Esophagus muscularis mucosa (tissue), 4 donors: ENCODE measurements at regions not wholly inside any gene's neighbourhood (a gene's known extent, or its start where the extent isn't known, plus 50 kb on each side); places are given as distances from the start of the nearest gene placed in this dataset.
A peak's percentile ranks its signal among the peaks of the same experiment; 100 is the strongest.

Experiments
- DNase-seq: peaks from one replicate; pipeline ENCODE4 v3.0.0-alpha.2; 2017; ENCODE audit errors: extremely low spot score
- H3K27ac ChIP-seq, 4 donors: fragments of 200-600 bp; sonication (generic); replicated peaks in 1 of 4; 1 replicate in 3 of 4; 2 replicates in 1 of 4; pipeline ENCODE4 v1.5.1; 2016 to 2019; ENCODE audit warnings: mild to moderate bottlenecking in 1 of 4
- H3K27me3 ChIP-seq, 4 donors: fragments of 200-600 bp; sonication (generic); one replicate each; pipeline versions ENCODE4 v1.5.1 to v1.6.0; 2016 to 2019
- H3K36me3 ChIP-seq, 4 donors: fragments of 200-600 bp; sonication (generic); one replicate each; pipeline ENCODE4 v1.5.1; 2016 to 2019
- H3K4me1 ChIP-seq, 4 donors: fragments of 200-600 bp; sonication (generic); one replicate each; pipeline ENCODE4 v1.5.1; 2016 to 2019
- H3K4me3 ChIP-seq, 4 donors: fragments of 200-600 bp; sonication (generic); 1 replicate in 2 of 4; 2 replicates in 2 of 4; pipeline ENCODE4 v1.5.1; 2016 to 2019; ENCODE audit warnings: mild to moderate bottlenecking in 4 of 4, moderate library complexity in 1 of 4
- H3K9me3 ChIP-seq, 4 donors: fragments of 200-600 bp; sonication (generic); 1 replicate in 3 of 4; 2 replicates in 1 of 4; pipeline ENCODE4 v1.5.1; 2016 to 2019
- CTCF ChIP-seq, 3 experiments: fragments of 200-600 bp in 2 of 3; fragments of 450-650 bp in 1 of 3; sonication (generic) in 2 of 3; IDR thresholded peaks; one replicate each; pipeline ENCODE4 v1.5.1; 2017 to 2019; ENCODE audit warnings: antibody characterized with exemption in 3 of 3, mild to moderate bottlenecking in 2 of 3, moderate library complexity in 1 of 3
- EP300 ChIP-seq: sonication (generic); formaldehyde crosslinking; IDR thresholded peaks from one replicate; pipeline ENCODE4 v1.6.1; 2017; ENCODE audit warnings: antibody characterized with exemption
- POLR2A ChIP-seq: fragments of 450-650 bp; IDR thresholded peaks from one replicate; pipeline ENCODE4 v1.6.1; 2017; ENCODE audit warnings: antibody characterized with exemption, moderate library complexity, mild to moderate bottlenecking, low read depth
- POLR2AphosphoS5 ChIP-seq, 2 donors: sonication (generic); formaldehyde crosslinking; IDR thresholded peaks; one replicate each; pipeline ENCODE4 v1.6.1; 2017; ENCODE audit warnings: antibody characterized with exemption in 2 of 2
- WGBS: methylation state at CpG from one replicate; pipeline ENCODE4 v1.1.5; 2018; 5-methylcytosine and 5-hydroxymethylcytosine counted together
- intact Hi-C: fragments of 100-400 bp; cut with DNase I; formaldehyde crosslinking; loops from one replicate; pipeline ENCODE4 v1.15.1; 2023

GRCh38 chr10:30184397-30185033, 125.1 kb upstream of the JCAD start:
- no peaks in the 10 kb centered on the region for H3K9me3 ChIP-seq
- peaks cover 19 to 38% (median 33%) of the 10 kb centered on the region in 4 donors for H3K4me1 ChIP-seq
- H3K27me3 ChIP-seq, result no peaks in the 10 kb centered on the region
- H3K36me3 ChIP-seq, result no peaks in the 10 kb centered on the region
- intact Hi-C loops, result loop anchor here (10.0 kb wide), 1 partner anchor 120 kb away; no protein-coding TSS in a partner anchor
- no peak overlapping the region for H3K4me3 ChIP-seq
- H3K27ac ChIP-seq, result no peak overlapping the region
- DNase-seq, result no peak
- WGBS, result 85% methylated on average over 6 of the region's 7 CpGs
- TF ChIP-seq CTCF (IDR thresholded peaks at IDR 0.05), result no peak
- TF ChIP-seq POLR2AphosphoS5 (IDR thresholded peaks at IDR 0.05), result no peak
- no peak for TF ChIP-seq POLR2A
- TF ChIP-seq EP300, result no peak

GRCh38 chr10:30183055-30183402, 123.6 kb upstream of the JCAD start:
- H3K4me3 ChIP-seq, result no peak overlapping the region
- 56% methylated on average over 8 of the region's 9 CpGs for whole genome bisulfite sequencing
- TF ChIP-seq POLR2AphosphoS5 (IDR thresholded peaks at IDR 0.05) (no peak), CTCF (IDR thresholded peaks at IDR 0.05) (no peak), POLR2A (no peak), EP300 (no peak)
- no peaks in the 10 kb centered on the region for H3K9me3 ChIP-seq
- H3K27ac ChIP-seq, result peak overlapping the region; percentile 12 to 71 (median 46)
- DNase-seq, result no peak
- intact Hi-C loops, result loop anchor here (10.0 kb wide), 1 partner anchor 118 kb away; no protein-coding TSS in a partner anchor
- peaks cover 14 to 40% (median 34%) of the 10 kb centered on the region in 4 donors for H3K4me1 ChIP-seq
- no peaks in the 10 kb centered on the region for H3K27me3 ChIP-seq
- H3K36me3 ChIP-seq, result no peaks in the 10 kb centered on the region

- Histone ChIP-seq H3K4me1 (peaks cover 11 to 40% (median 37%) of the 10 kb centered on the region in 4 donors), H3K27me3 (no peaks in the 10 kb centered on the region), H3K36me3 (no peaks in the 10 kb centered on the region), H3K9me3 (no peaks in the 10 kb centered on the region), H3K27ac (peak overlapping the region; percentile 12 to 71 (median 46)), H3K4me3 (no peak overlapping the region)
- no peak for DNase-seq
- 61% methylated on average over 23 of the region's 25 CpGs for WGBS
- TF ChIP-seq POLR2AphosphoS5 (IDR thresholded peaks at IDR 0.05) (no peak), POLR2A (no peak)
- intact Hi-C loops, result loop anchor here (10.0 kb wide), 1 partner anchor 118 kb away; no protein-coding TSS in a partner anchor
Measured at GRCh38 chr10:30182191-30183054, 123.0 kb upstream of the JCAD start.

- H3K4me1 ChIP-seq, result peaks cover 4 to 30% (median 24%) of the 10 kb centered on the region in 4 donors
- DNase-seq, result no peak
- intact Hi-C loops, result no loop called here
- WGBS, result 62% methylated on average over 8 of the region's 8 CpGs
- TF ChIP-seq POLR2A (no peak), CTCF (IDR thresholded peaks at IDR 0.05) (no peak), EP300 (no peak), POLR2AphosphoS5 (IDR thresholded peaks at IDR 0.05) (no peak)
- H3K27ac ChIP-seq, result no peak overlapping the region
- no peaks in the 10 kb centered on the region for H3K27me3 ChIP-seq
- H3K36me3 ChIP-seq, result no peaks in the 10 kb centered on the region
- no peaks in the 10 kb centered on the region for H3K9me3 ChIP-seq
- no peak overlapping the region for H3K4me3 ChIP-seq
Measured at GRCh38 chr10:30178356-30178964, 119.1 kb upstream of the JCAD start.
